ENCODE measurements at regions not wholly inside any gene's neighbourhood (a gene's known extent, or its start where the extent isn't known, plus 50 kb on each side); places are given as distances from the start of the nearest gene placed in this dataset.

GRCh38 chr1:147463022-147463421 lies 78.3 kb upstream of the BCL9 start:
- DNase-seq: no peak

- DNase-seq: no peak
These were observed 74.8 kb upstream of the BCL9 start for GRCh38 chr1:147466543-147466942.

- DNase-seq: no peak
These were observed 71.2 kb upstream of the BCL9 start for GRCh38 chr1:147470079-147470478.

- DNase-seq: no peak
These were observed 68.8 kb upstream of the BCL9 start for GRCh38 chr1:147472489-147472888.

- DNase-seq: no peak
These were observed 68.2 kb upstream of the BCL9 start for GRCh38 chr1:147472966-147473732.

- DNase-seq: no peak
These were observed 67.6 kb upstream of the BCL9 start for GRCh38 chr1:147473733-147474049.

- no peak for DNase-seq
These were observed 65.8 kb upstream of the BCL9 start for GRCh38 chr1:147475488-147475887.

- DNase-seq: no peak
These were observed 62.8 kb upstream of the BCL9 start for GRCh38 chr1:147478521-147478920.

GRCh38 chr1:147479864-147480564 lies 61.3 kb upstream of the BCL9 start:
- DNase-seq: no peak

- no peak for DNase-seq
These were observed 60.8 kb upstream of the BCL9 start for GRCh38 chr1:147480565-147480935.

- DNase-seq: no peak
These were observed 54.2 kb upstream of the BCL9 start for GRCh38 chr1:147486876-147487656.

- no peak for DNase-seq
These were observed 50.2 kb upstream of the BCL9 start for GRCh38 chr1:147491098-147491497.

Measured in retina (tissue), 1 donor.